ENCODE measurements at regions not wholly inside any gene's neighbourhood (a gene's known extent, or its start where the extent isn't known, plus 50 kb on each side); places are given as distances from the start of the nearest gene placed in this dataset.

DNA sequence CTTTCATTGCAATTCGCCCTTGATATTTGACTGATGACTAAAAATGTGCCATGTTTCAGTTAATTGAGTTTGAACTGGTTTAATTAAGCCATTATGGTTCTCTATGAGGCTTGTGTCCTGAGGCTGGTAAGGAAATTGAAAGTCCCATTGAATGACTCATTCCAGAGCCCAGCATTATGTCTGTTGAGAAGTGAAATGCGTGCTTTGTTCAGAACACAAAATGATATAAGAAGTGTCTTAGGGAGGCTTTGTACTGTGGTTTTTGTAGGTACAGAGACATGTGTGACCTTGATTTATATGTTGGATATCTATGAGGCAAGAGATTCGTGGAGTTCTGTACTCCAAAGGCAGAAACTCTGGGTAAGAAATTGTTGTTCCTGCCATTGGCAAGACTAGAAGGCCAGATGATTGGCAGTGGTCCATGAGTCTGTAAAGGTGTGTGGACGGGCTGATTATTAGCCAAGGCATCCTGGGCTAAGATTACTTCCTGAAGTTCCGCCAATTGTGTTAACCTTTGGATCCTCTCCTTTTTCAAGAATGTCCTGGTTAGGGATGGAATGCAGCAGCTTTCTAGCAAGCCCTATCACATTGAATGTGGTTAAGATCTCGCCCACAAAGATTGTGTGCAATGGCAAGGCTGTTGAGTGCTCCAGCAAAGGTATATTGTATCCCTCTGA is 103.7 kb downstream of the NPIPB5 start:
- DNase-seq (ENCODE audit: low read depth, low spot score) = no peak
- no peak for TF ChIP-seq CTCF (IDR thresholded peaks at IDR 0.05; ENCODE audit: insufficient read depth, low read length, missing control alignments)
- no peak overlapping the region for H3K4me3 ChIP-seq (ENCODE audit: low read depth, low read length)
- ChIA-PET CTCF (no interaction called here), POLR2A (no interaction called here)

DNA sequence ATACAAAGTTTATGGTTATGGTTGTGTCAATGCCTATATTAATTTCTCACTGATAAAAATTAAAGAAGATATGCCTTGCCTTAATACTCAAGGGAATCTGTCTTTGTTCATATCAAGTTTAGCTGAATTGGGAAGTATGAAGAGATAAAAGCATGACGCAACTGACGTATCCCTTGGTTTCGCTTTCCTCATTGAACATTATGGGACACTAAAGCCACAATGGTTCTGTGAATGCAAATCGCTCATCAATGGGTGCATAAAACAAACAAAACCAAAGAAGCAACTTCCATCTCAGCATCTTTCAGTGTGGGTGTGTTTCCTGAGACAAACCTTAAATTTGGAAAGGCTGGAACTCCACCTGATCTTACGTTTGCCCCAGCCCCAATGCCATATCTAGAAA is 108.2 kb downstream of the NPIPB5 start:
- DNase-seq (ENCODE audit: low read depth, low spot score) = no peak
- TF ChIP-seq CTCF (IDR thresholded peaks at IDR 0.05; ENCODE audit: insufficient read depth, low read length, missing control alignments) = no peak
- POLR2A ChIA-PET = no interaction called here
- no peak overlapping the region for H3K4me3 ChIP-seq (ENCODE audit: low read depth, low read length)
- CTCF ChIA-PET = no interaction called here

GRCh38 chr16:22621586-22622155 is 111.0 kb downstream of the NPIPB5 start:
- CTCF ChIA-PET = interaction anchor here (0.5 kb wide), 1 partner anchor 981 kb away, joined by 3 read pairs; no protein-coding TSS in a partner anchor
- POLR2A ChIA-PET = no interaction called here
- DNase-seq (ENCODE audit: low read depth, low spot score) = no peak
- H3K4me3 ChIP-seq (ENCODE audit: low read depth, low read length) = no peak overlapping the region
- TF ChIP-seq CTCF (IDR thresholded peaks at IDR 0.05; ENCODE audit: insufficient read depth, low read length, missing control alignments) = no peak

DNA sequence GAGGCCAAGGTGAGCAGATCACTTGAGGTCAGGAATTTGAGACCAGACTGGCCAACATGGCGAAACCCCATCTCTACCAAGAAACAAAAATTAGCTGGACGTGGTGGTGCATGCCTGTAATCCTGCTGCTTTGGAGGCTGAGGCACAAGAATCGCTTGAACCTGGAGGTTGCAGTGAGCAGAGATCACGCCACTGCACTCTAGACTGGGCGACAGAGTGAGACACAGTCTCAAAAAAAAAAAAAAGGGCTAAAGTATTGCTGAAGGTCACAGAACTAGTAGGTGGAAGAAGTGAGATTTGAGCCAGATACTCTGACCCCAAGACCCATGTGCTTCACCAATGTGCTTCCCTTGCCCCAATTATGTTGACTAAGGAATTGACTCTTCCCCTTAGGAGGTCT is 112.0 kb downstream of the NPIPB5 start:
- TF ChIP-seq CTCF (IDR thresholded peaks at IDR 0.05; ENCODE audit: insufficient read depth, low read length, missing control alignments) = no peak
- no peak for DNase-seq (ENCODE audit: low read depth, low spot score)
- ChIA-PET POLR2A (no interaction called here), CTCF (no interaction called here)
- no peak overlapping the region for H3K4me3 ChIP-seq (ENCODE audit: low read depth, low read length)

DNA sequence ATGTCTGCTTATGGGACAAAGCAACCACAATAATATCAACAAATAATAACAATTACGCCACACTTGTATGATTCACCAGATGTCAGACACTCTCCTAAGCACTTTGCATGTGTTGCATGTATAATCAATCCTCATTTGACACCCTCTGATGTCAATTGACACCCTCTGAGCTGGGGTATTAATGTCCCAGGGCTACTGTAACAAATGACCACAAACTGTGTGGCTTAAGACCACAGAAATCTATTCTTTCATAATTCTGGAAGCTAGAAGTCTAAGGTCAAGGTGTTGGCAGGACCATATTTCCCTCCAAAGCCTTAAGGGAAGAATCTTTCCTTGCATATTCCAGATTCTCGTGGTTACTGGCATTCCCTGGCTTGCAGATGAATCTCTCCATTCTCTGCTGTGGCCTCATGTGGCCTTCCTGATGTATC is 112.7 kb downstream of the NPIPB5 start:
- DNase-seq (ENCODE audit: low read depth, low spot score) = peak; percentile 59
- ChIA-PET POLR2A (no interaction called here), CTCF (no interaction called here)
- H3K4me3 ChIP-seq (ENCODE audit: low read depth, low read length) = no peak overlapping the region
- no peak for TF ChIP-seq CTCF (IDR thresholded peaks at IDR 0.05; ENCODE audit: insufficient read depth, low read length, missing control alignments)

GRCh38 chr16:22624038-22624799 is 113.5 kb downstream of the NPIPB5 start:
- TF ChIP-seq CTCF (IDR thresholded peaks at IDR 0.05; ENCODE audit: insufficient read depth, low read length, missing control alignments) = no peak
- POLR2A ChIA-PET = no interaction called here
- no peak for DNase-seq (ENCODE audit: low read depth, low spot score)
- H3K4me3 ChIP-seq (ENCODE audit: low read depth, low read length) = no peak overlapping the region
- CTCF ChIA-PET = no interaction called here

Measured in AG04449 (cell line).